GM21447 (cell line): ENCODE measurements at regions not wholly inside any gene's neighbourhood (a gene's known extent, or its start where the extent isn't known, plus 50 kb on each side); places are given as distances from the start of the nearest gene placed in this dataset.
A peak's percentile ranks its signal among the peaks of the same experiment; 100 is the strongest.
"Not testable (repeated sequence)": the region's sequence is repeated elsewhere in the genome, so short reads cannot be mapped to it uniquely, and the experiment has no call there.

Experiments used
- ATAC-seq: cut with Tn5 transposase; IDR thresholded peaks from one replicate; pipeline ENCODE4 v1.9.1; 2021; ENCODE audit not compliant: unreplicated experiment

DNA sequence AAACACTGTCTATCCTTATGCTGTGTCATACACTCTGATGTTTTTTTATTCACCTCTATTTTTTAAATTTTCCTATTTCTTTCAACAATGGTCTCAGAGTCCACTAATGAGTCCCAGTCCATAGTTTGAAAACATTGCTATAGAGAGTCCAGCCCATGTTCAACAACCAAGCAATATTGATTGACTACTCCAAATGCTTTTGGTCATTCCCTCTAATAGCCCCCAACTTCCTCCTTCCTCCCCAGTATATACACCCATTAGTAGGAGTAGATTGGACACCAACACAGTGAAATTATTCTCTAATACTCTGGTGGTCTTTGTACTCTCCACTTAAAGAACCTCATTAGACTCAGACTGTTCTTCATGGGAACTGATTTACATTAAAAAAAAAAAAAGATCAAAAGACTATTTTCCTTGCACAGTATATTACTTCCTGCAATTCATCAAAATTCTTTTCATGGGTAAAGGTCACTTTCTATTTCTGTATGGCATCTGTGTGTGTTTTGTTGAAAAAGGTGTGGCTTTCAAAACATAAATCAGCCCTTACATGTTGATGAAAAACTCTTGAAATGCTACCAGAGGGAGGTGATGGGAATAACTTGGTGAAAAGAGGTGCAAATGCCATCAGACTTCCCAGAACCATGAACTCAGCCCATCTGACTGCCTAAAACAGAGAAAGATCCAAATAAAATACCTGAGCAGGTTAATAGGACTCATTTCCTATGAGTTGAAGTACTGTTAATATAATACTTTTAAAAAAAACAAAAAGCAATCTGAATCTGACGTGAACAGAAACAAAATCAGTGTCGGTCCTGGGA, 250.3 kb upstream of the KLF3 start:
- ATAC-seq: no peak

DNA sequence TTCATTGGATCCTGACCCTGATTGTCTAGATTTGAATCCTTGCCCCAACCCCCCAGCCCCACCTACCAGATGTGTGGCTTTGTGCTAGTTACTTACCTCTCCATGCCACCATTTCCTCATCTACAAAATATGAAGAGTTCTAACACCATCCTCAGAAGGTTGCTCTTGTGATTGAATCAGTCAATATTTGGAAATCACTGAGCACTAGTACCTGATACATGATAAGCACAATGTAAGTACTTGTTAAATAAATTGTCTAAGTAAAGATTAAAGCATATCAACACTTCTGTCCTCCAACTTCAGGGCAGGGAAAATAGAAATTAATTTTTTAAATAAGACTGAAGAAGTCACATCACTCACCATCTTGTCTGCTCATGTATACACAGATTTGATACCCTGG, 249.6 kb upstream of the KLF3 start:
- ATAC-seq: no peak

DNA sequence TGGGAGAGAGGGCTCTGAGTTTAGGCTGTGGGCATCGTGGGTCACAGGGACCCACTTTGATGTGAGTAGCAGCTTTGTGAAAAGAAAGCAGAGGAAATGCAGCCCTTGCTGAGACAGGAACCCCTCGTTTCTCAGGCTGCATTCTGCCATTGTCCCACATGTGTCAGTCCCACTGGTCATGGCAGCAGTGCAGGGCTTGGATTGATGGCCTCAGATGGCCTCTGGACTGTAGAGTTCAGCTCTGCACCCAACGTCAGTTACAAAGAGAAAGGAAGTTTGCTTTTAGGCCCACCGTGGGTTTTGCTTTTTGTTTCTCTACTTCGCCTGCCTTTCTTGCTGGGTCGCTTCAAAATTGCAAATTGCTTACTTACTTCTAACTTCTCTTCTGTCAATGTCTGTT, 248.3 kb upstream of the KLF3 start:
- no peak for ATAC-seq

DNA sequence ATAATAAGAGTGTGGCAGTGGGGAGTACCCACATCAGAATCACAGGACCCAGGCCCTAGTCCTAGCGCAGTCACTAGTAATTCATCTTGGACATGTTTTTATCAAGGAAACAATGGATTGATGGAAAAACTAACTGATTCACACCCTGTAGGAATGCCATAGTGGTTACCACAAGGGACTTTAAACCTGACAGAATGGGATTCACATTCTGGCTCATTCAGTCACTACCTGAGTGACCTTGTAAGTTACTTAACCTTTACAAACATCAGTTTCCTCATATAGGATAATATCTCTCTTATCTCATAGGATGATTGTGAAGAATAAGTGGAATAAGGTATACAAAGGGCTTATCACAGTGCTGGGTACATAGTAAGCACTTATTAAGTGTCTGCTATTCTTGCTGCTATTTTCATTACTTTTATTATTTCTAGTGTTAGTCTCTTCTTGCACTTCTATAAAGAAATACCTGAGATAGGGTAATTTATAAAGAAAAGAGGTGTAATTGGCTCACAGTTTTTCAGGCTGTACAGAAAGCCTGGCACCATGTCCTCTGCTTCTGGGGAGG, 247.5 kb upstream of the KLF3 start:
- no peak for ATAC-seq

DNA sequence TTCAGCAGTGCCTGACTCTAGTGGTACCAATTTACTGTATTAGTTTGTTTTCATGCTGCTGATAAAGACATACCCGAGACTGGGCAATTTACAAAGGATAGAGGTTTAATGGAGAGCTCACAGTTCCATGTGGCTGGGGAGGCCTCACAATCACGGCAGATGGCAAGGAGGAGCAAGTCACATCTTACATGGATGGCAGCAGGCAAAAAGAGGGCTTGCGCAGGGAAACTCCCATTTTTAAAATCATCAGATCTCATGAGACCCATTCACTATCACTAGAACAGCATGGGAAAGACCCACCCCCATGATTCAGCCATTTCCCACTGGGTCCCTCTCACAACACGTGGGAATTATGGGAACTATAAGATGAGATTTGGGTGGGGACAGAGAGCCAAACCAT, 243.7 kb upstream of the KLF3 start:
- ATAC-seq: not testable (repeated sequence)

DNA sequence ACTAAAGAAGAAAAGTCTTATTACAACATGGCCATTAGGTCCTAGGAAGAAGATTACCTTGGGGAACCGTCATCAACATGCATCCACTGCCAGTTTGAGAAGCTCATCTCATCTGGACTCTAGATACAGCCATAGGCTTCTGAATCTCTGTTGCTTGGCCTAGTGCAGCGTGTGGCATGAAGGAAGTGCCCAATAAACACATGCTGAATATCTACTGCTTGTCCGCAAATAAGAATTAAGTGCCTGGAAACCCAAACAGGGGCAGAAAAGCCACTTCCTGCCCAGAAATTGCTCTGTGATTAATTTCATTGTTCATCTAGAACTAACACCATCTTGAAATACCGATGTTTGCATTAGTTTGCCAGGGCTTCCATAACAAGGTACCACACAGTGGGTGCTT, 241.1 kb upstream of the KLF3 start:
- no peak for ATAC-seq

DNA sequence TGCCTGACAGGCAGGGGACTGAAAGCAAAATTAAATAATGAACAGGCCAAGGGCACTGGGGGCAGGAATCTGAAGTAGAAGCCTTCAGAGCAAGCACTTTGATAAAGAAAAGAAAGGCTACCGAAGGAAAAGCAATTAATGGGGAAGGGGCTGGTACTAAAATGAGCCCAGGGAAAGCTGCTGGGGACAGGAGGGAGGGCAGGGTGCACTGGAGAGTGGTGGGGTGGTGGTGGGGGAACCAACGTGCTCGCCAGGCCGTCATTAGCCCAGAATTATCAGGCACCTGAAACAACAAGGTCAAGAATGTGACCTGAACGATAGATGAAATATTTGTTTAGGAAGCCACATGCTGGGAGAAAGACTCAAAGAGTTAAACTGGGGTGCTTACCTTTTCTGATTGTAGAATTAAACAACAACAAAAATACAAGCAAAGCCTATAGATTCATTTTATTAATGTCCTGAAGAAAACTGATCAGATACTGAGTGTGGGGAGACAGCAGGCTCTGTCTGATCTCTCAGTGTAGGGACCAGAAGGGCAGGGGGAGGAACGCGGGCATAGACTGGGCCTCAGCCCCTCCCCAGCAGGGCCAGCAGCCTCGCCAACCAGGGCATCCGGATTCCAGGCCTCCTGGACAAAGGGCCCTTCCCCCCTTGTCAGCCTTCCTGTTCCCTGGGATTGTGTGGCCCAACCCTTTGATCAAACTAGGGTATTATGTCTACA, 239.7 kb upstream of the KLF3 start:
- ATAC-seq: no peak

DNA sequence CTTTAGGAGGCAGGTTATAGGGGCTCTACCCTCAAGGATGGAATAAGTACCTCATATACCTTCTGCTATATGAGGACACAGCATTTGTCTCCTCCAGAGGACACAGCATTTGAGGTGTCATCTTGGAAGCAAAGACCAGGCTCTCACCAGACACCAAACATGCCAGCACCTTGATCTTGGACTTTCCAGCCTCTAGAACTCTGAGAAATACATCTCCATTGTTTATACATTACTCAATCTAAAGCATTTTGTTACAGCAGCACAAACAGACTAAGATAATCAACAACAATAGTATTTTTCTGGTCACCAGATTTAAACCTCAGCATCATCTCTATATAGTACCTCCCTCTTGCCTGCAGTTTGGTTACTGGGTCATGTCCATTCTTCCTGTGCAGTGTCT, 237.5 kb upstream of the KLF3 start:
- no peak for ATAC-seq

DNA sequence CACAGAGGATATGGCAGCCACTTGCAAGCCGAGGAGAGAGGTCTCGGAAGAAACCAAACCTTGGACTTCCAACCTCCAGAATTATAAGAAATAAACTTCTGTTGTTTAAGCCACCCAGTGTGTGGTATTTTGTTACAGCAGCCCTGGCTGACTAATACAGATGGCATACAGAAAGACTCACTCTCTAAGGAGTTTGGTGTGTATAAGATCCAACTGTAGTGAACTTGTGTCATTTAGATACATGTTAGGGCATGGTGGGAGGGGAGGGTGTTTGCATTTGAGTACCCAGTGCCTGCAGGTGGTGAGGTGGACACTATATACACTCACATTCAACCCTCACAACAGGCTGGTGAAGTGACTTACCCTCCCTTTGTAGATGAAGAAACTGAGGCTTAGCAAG, 233.2 kb upstream of the KLF3 start:
- no peak for ATAC-seq

DNA sequence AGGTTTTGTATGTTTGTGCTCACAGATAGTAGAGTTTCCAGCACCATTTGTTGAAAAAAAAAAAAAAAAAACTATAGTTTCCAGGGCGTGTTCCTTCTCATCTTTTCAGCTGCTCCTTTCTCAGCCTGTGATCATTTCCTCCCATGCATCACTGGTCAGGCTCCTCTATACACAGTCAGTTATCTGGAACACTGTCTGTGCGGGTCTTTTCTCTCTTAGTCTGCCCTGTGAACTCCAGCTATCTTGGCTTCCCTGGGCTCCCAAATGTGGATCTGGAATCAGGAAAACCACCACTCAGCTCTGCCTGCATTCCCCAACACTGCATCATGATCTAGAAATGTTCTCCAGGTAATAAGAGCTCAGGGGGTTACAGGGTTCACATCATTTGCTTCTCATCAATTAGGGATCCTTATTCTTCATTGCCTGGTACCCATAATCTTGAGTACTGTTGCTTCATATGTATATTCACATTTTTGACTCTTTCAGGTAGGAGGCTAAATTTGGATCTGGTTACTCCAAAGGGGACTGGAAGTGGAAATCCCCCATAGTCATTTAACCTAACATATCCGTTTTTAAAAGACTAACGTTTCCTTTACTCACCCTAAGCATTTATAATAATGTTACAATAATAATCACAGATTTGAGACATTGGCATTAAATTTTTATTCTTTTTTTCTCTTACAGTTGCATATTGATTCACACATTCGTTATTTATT, 221.8 kb upstream of the KLF3 start:
- no peak for ATAC-seq

DNA sequence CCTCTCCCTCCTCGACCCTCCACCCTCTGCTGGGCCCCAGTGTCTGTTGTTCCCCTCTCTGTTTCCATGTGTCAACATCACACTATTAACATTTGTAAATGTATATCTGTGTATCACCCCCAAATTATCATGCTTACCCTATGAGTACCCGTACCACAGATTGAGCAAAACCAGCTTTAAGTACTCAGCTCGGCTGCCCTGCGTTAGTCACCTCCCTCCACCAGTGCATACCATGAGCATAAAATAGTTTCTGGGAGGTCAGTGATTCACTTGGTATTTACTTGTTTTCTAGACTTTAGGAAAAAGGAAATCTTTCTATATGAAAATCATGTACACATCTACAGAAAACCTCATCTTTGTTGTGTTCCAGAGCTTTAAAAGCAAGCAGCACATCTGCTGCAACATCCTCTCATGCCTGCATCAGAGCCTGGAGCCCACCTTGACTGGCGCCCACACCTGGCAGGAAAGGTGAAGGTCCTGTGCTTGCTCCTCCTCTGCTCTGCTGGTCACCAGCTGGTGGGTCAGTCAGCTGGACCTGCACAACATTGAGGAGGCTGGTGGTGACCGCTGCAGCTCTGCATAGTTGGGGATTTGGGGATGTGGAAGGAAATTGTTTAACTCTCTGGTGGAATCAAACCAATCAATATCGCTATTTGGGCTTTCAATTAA, 214.4 kb upstream of the KLF3 start:
- no peak for ATAC-seq

DNA sequence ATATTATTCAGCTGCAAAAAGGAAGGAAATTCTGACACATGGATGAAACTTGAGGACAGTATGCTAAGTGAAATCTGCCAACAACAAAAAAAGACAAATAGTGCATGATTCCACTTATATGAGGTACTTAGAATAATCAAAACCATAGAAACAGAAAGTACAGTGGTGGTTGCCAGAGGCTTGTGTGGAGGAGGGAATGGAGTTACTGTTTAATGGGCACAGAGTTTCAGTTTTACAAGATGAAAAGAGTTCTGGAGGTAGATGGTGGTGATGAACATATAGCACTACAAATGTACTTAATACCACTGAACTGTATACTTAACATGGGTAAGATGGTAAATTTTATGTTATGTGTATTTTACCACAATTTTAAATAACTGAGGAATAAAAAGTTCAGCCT, 212.0 kb upstream of the KLF3 start:
- ATAC-seq: no peak

DNA sequence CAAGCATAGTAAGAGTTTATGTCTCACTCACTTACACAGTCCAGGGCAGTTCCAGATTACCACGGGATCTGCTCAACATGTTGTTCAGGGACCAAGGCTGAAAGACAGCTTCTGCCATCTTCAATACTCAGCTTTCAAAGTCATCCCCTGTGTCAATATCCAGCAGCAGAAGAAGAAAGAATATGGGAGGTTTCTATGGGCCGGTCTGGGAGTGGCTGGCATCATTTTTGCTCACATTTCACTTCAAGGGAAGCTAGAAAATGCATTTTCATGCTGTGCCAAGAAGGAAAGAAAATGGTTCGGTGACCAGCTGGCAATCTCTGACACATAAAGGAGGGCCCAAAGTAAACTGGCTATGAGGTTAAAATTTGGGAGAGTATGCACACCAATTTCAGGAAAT, 211.5 kb upstream of the KLF3 start:
- no peak for ATAC-seq

DNA sequence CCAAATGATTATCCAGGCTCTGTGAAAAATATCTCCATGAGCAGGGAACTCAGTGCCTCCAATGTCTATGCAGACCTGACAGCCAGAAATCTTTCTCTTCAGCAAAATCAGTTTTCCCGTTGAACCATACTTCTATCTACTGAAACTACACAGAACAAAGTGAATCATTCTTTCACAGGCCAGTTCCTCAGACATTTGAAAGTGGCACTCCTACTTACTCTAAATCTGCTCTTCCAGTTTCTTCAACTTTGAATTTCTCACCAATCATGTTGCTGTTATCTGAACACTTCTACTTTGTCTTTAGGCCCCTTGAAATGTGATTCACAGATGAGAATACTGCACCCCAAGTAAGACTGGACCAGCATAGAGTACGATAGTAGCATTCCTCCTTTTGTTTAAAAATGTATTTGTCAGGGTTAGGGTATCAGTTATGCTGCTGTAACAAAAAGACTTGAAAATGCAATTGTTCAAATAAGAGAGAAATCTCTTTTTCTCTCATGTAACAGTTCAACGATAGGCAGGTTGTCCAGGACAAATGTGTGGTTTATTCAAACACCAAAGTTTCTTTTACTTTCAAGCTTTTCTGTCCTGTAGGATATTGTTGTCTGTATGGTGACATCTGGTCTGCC, 210.6 kb upstream of the KLF3 start:
- no peak for ATAC-seq

DNA sequence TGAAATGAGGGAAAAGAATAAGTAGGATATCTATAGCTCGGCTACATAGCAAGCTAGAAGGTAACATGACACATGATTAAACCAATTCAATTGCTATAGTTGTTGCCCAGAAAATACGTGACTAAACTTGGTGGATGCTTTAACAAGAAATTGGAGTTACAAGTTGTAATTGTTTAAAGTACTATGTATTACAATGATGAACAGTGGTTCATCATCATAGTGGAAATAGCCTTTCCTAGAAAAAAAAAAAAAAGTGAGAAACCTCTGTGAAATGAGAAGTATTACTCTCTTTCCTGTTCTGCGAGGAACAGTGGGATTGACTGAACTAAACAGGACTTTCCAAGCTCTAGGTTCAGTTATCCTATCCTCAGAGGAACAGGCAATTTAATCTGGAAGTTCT, 209.7 kb upstream of the KLF3 start:
- no peak for ATAC-seq

DNA sequence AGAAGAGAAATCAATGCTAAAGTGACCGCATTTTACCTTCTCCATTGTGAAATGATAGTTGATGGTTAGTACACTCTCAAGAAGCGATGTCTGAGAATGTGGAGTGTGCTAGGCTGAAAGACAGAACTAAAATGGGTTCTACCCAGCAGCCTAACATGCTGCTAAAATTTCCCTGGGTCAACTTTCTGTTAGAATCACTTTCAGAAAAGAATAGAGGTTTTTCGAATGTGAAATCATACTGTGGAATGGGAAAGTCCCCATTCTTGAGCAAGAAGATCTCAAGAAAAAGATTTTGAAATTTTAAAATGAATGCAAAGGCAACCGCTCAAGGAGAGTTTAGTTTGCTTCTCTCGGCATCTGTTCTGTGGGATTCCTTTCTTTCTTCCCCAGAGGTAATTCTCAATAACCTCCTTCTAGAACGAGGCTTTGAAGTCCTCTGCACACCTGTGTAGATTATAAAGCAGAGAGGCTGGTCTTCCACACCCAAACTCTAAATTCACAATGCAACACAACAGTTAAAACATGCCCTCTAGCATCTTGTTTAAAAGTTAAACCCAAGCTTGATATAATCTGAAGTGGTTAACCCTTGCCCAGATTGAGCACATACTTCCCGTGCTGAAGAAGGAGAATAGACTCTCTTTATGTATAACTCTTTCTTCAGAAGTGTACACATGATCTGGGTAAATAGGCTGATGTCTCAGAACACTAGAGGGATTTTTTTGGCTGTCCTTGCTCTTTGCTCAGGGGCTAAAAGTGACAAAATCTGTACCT, 208.7 kb upstream of the KLF3 start:
- ATAC-seq: peak; percentile 76

DNA sequence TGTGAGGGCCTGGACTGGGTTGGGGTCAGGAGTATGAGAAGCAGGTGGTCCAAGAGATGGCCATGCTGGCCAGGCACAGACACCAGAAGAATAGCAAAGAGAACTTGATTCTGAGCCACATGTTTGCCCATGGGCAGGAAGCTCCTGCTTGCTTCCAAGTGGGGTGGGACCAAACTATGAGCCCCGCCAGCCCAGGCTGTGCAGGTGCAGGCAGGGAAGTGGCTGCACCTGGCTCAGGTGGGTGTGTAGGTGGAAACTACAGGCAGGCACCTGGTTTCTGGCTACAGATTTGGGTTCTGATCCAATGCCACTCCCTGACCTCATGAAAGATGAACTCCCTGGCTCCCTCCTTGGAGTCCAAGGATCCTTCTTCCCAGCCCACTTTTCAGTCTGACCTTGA, 207.9 kb upstream of the KLF3 start:
- ATAC-seq: no peak

DNA sequence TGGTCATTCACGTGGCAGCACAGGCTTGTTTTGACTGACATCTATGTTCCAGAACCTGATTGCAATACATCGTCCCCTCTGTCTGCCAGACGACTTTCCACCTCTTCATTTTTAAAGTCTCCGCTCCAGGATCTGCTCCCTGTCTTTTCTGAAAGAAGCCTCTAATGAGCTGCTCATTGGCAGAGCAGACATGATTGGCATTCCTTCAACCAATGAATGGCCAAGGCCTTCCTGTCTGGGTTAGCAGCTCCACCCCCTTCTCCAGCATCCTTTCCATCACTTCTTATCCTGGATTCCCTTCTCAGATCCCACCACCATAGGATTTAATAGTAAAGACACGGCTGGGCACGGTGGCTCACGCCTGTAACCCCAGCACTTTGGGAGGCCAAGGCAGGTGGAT, 202.7 kb upstream of the KLF3 start:
- no peak for ATAC-seq

DNA sequence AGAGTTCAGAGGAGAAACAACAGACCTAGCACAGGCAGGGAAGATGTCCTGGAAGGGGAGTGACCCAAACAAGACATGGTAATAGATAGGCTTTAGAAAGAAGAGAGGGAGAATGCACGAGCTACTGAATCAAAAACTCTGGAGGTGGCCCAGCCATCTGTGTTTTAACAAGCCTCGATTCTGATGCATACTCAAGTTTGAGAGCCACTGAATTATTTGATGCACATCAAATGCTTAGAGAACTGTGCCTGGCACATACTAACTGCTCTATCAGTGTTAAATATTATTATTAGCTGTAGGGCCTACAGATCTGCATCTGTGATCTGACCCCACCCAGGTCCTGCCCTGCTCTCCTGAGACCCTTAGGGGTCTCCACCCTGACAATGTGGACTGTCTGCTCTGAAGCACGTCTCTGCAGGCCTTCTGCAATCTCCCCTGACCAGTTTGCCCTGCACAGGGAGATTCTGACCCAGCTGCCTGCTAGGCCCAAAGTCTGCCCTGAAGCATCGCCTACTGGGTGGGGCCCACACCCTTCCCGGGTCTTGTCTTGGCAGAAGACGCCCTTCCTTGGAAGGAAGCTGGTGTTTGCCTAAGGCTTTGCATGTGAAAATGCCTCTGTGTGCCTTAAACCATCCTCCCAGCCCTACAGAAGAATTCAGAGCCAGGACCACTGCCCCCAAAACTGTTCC, 201.5 kb upstream of the KLF3 start:
- no peak for ATAC-seq
